ENCODE measurements at regions not wholly inside any gene's neighbourhood (a gene's known extent, or its start where the extent isn't known, plus 50 kb on each side); places are given as distances from the start of the nearest gene placed in this dataset.

GRCh38 chr4:162640152-162640551 is 476.4 kb upstream of the FSTL5 start:
- TF ChIP-seq, protein P1, sequence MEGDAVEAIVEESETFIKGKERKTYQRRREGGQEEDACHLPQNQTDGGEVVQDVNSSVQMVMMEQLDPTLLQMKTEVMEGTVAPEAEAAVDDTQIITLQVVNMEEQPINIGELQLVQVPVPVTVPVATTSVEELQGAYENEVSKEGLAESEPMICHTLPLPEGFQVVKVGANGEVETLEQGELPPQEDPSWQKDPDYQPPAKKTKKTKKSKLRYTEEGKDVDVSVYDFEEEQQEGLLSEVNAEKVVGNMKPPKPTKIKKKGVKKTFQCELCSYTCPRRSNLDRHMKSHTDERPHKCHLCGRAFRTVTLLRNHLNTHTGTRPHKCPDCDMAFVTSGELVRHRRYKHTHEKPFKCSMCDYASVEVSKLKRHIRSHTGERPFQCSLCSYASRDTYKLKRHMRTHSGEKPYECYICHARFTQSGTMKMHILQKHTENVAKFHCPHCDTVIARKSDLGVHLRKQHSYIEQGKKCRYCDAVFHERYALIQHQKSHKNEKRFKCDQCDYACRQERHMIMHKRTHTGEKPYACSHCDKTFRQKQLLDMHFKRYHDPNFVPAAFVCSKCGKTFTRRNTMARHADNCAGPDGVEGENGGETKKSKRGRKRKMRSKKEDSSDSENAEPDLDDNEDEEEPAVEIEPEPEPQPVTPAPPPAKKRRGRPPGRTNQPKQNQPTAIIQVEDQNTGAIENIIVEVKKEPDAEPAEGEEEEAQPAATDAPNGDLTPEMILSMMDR (conservative IDR thresholded peaks at IDR 0.05; ENCODE audit: low read length) = no peak
- no peak for TF ChIP-seq EZH2phosphoT487 (IDR thresholded peaks at IDR 0.05; ENCODE audit: borderline replicate concordance)

All from Loucy (cell line).